Anterior cingulate cortex (tissue), 58 donors: ENCODE measurements at regions not wholly inside any gene's neighbourhood (a gene's known extent, or its start where the extent isn't known, plus 50 kb on each side); places are given as distances from the start of the nearest gene placed in this dataset.
"Not testable (repeated sequence)": the region's sequence is repeated elsewhere in the genome, so short reads cannot be mapped to it uniquely, and the experiment has no call there.

Experiments
- DNase-seq, 58 donors: peaks; one replicate each; lab custom pipeline; 2025; lab: John Stamatoyannopoulos, UW

GRCh38 chr6:133779916-133780695, 108.8 kb upstream of the TCF21 start:
- no peak for DNase-seq

GRCh38 chr6:133786016-133786415, 102.9 kb upstream of the TCF21 start:
- DNase-seq, result no peak

- no peak for DNase-seq
These were observed 101.8 kb upstream of the TCF21 start for GRCh38 chr6:133787122-133787521.

GRCh38 chr6:133787859-133788505, 100.9 kb upstream of the TCF21 start:
- DNase-seq, result no peak

GRCh38 chr6:133788556-133788955, 100.4 kb upstream of the TCF21 start:
- DNase-seq, result no peak

GRCh38 chr6:133789449-133789848, 99.5 kb upstream of the TCF21 start:
- DNase-seq, result not testable (repeated sequence)

GRCh38 chr6:133790756-133791155, 98.2 kb upstream of the TCF21 start:
- DNase-seq, result not testable (repeated sequence)

- not testable (repeated sequence) for DNase-seq
These were observed 93.9 kb upstream of the TCF21 start for GRCh38 chr6:133795051-133795450.

GRCh38 chr6:133796235-133796634, 92.7 kb upstream of the TCF21 start:
- no peak for DNase-seq

GRCh38 chr6:133799043-133799442, 89.9 kb upstream of the TCF21 start:
- no peak for DNase-seq

- DNase-seq, result no peak
These were observed 86.1 kb upstream of the TCF21 start for GRCh38 chr6:133802861-133803260.

- DNase-seq, result no peak
These were observed 84.6 kb upstream of the TCF21 start for GRCh38 chr6:133804265-133804664.

GRCh38 chr6:133805876-133806275, 83.0 kb upstream of the TCF21 start:
- DNase-seq, result no peak

- DNase-seq, result no peak
These were observed 82.4 kb upstream of the TCF21 start for GRCh38 chr6:133806382-133807140.

GRCh38 chr6:133807501-133807900, 81.4 kb upstream of the TCF21 start:
- no peak for DNase-seq

GRCh38 chr6:133809406-133809805, 79.5 kb upstream of the TCF21 start:
- no peak for DNase-seq

- DNase-seq, result no peak
These were observed 77.4 kb upstream of the TCF21 start for GRCh38 chr6:133811557-133811956.

GRCh38 chr6:133812446-133812845, 76.5 kb upstream of the TCF21 start:
- not testable (repeated sequence) for DNase-seq

- no peak for DNase-seq
These were observed 74.7 kb upstream of the TCF21 start for GRCh38 chr6:133814238-133814637.

- no peak for DNase-seq
These were observed 74.1 kb upstream of the TCF21 start for GRCh38 chr6:133814797-133815196.

GRCh38 chr6:133815313-133815712, 73.6 kb upstream of the TCF21 start:
- no peak for DNase-seq
